ENCODE measurements at regions not wholly inside any gene's neighbourhood (a gene's known extent, or its start where the extent isn't known, plus 50 kb on each side); places are given as distances from the start of the nearest gene placed in this dataset.

GRCh38 chr7:119522698-119523097 is 750.3 kb upstream of the KCND2 start:
- FAIRE-seq = no peak
- TF ChIP-seq POU2F2 (IDR thresholded peaks at IDR 0.05; ENCODE audit: low read depth, low read length) (no peak), POLR2AphosphoS5 (IDR thresholded peaks at IDR 0.05; ENCODE audit: low read depth, low read length) (no peak), TAF1 (IDR thresholded peaks at IDR 0.05; ENCODE audit: low read depth, low read length) (no peak), SPI1 (IDR thresholded peaks at IDR 0.05; ENCODE audit: low read depth, low read length) (no peak), PAX5 (IDR thresholded peaks at IDR 0.05; ENCODE audit: insufficient read depth, low read length, severe bottlenecking) (no peak), POLR2A (IDR thresholded peaks at IDR 0.05; ENCODE audit: low read depth, low read length) (no peak)

GRCh38 chr7:119545118-119545517 is 727.9 kb upstream of the KCND2 start:
- FAIRE-seq (no peak), DNase-seq (ENCODE audit: insufficient read length, low spot score) (no peak)
- TF ChIP-seq POU2F2 (IDR thresholded peaks at IDR 0.05; ENCODE audit: low read depth, low read length) (no peak), POLR2AphosphoS5 (IDR thresholded peaks at IDR 0.05; ENCODE audit: low read depth, low read length) (no peak), PAX5 (IDR thresholded peaks at IDR 0.05; ENCODE audit: insufficient read depth, low read length, severe bottlenecking) (no peak), SPI1 (IDR thresholded peaks at IDR 0.05; ENCODE audit: low read depth, low read length) (no peak), POLR2A (IDR thresholded peaks at IDR 0.05; ENCODE audit: low read depth, low read length) (no peak), TAF1 (IDR thresholded peaks at IDR 0.05; ENCODE audit: low read depth, low read length) (no peak)

More at GRCh38 chr7:119522698-119523097, 750.3 kb upstream of the KCND2 start:
- no peak for DNase-seq (ENCODE audit: insufficient read length, low spot score)

GRCh38 chr7:119555788-119556187 is 717.2 kb upstream of the KCND2 start:
- FAIRE-seq = no peak
- no peak for TF ChIP-seq POU2F2 (IDR thresholded peaks at IDR 0.05; ENCODE audit: low read depth, low read length)
- TF ChIP-seq SPI1 (IDR thresholded peaks at IDR 0.05; ENCODE audit: low read depth, low read length) = no peak
- no peak for DNase-seq (ENCODE audit: insufficient read length, low spot score)

- no peak for TF ChIP-seq SPI1 (IDR thresholded peaks at IDR 0.05; ENCODE audit: low read depth, low read length)
- no peak for TF ChIP-seq POLR2A (IDR thresholded peaks at IDR 0.05; ENCODE audit: low read depth, low read length)
- no peak for TF ChIP-seq POU2F2 (IDR thresholded peaks at IDR 0.05; ENCODE audit: low read depth, low read length)
- no peak for TF ChIP-seq PAX5 (IDR thresholded peaks at IDR 0.05; ENCODE audit: insufficient read depth, low read length, severe bottlenecking)
- no peak for TF ChIP-seq POLR2AphosphoS5 (IDR thresholded peaks at IDR 0.05; ENCODE audit: low read depth, low read length)
- no peak for TF ChIP-seq TAF1 (IDR thresholded peaks at IDR 0.05; ENCODE audit: low read depth, low read length)
- DNase-seq (ENCODE audit: insufficient read length, low spot score) (no peak), FAIRE-seq (no peak)
Observed at GRCh38 chr7:119556436-119556835, 716.5 kb upstream of the KCND2 start.

- TF ChIP-seq SPI1 (IDR thresholded peaks at IDR 0.05; ENCODE audit: low read depth, low read length) (no peak), POLR2A (IDR thresholded peaks at IDR 0.05; ENCODE audit: low read depth, low read length) (no peak), POLR2AphosphoS5 (IDR thresholded peaks at IDR 0.05; ENCODE audit: low read depth, low read length) (no peak), PAX5 (IDR thresholded peaks at IDR 0.05; ENCODE audit: insufficient read depth, low read length, severe bottlenecking) (no peak), POU2F2 (IDR thresholded peaks at IDR 0.05; ENCODE audit: low read depth, low read length) (no peak), TAF1 (IDR thresholded peaks at IDR 0.05; ENCODE audit: low read depth, low read length) (no peak)
- DNase-seq (ENCODE audit: insufficient read length, low spot score) = no peak
- no peak for FAIRE-seq
Observed at GRCh38 chr7:119561751-119562150, 711.2 kb upstream of the KCND2 start.

GRCh38 chr7:119562839-119563238 is 710.1 kb upstream of the KCND2 start:
- DNase-seq (ENCODE audit: insufficient read length, low spot score) = no peak
- TF ChIP-seq POLR2A (IDR thresholded peaks at IDR 0.05; ENCODE audit: low read depth, low read length) (no peak), PAX5 (IDR thresholded peaks at IDR 0.05; ENCODE audit: insufficient read depth, low read length, severe bottlenecking) (no peak), POU2F2 (IDR thresholded peaks at IDR 0.05; ENCODE audit: low read depth, low read length) (no peak), SPI1 (IDR thresholded peaks at IDR 0.05; ENCODE audit: low read depth, low read length) (no peak), POLR2AphosphoS5 (IDR thresholded peaks at IDR 0.05; ENCODE audit: low read depth, low read length) (no peak), TAF1 (IDR thresholded peaks at IDR 0.05; ENCODE audit: low read depth, low read length) (no peak)
- FAIRE-seq = no peak

GRCh38 chr7:119571666-119572065 is 701.3 kb upstream of the KCND2 start:
- no peak for DNase-seq (ENCODE audit: insufficient read length, low spot score)
- TF ChIP-seq PAX5 (IDR thresholded peaks at IDR 0.05; ENCODE audit: insufficient read depth, low read length, severe bottlenecking) (no peak), TAF1 (IDR thresholded peaks at IDR 0.05; ENCODE audit: low read depth, low read length) (no peak), POLR2A (IDR thresholded peaks at IDR 0.05; ENCODE audit: low read depth, low read length) (no peak), SPI1 (IDR thresholded peaks at IDR 0.05; ENCODE audit: low read depth, low read length) (no peak), POU2F2 (IDR thresholded peaks at IDR 0.05; ENCODE audit: low read depth, low read length) (no peak), POLR2AphosphoS5 (IDR thresholded peaks at IDR 0.05; ENCODE audit: low read depth, low read length) (no peak)
- no peak for FAIRE-seq

GRCh38 chr7:119572132-119572531 is 700.8 kb upstream of the KCND2 start:
- FAIRE-seq = no peak
- DNase-seq (ENCODE audit: insufficient read length, low spot score) = no peak

GRCh38 chr7:119572541-119572940 is 700.4 kb upstream of the KCND2 start:
- no peak for DNase-seq (ENCODE audit: insufficient read length, low spot score)
- TF ChIP-seq TAF1 (IDR thresholded peaks at IDR 0.05; ENCODE audit: low read depth, low read length) (no peak), POLR2AphosphoS5 (IDR thresholded peaks at IDR 0.05; ENCODE audit: low read depth, low read length) (no peak), POLR2A (IDR thresholded peaks at IDR 0.05; ENCODE audit: low read depth, low read length) (no peak), SPI1 (IDR thresholded peaks at IDR 0.05; ENCODE audit: low read depth, low read length) (no peak), POU2F2 (IDR thresholded peaks at IDR 0.05; ENCODE audit: low read depth, low read length) (no peak), PAX5 (IDR thresholded peaks at IDR 0.05; ENCODE audit: insufficient read depth, low read length, severe bottlenecking) (no peak)
- no peak for FAIRE-seq

More at GRCh38 chr7:119572132-119572531, 700.8 kb upstream of the KCND2 start:
- TF ChIP-seq POLR2AphosphoS5 (IDR thresholded peaks at IDR 0.05; ENCODE audit: low read depth, low read length) (no peak), POLR2A (IDR thresholded peaks at IDR 0.05; ENCODE audit: low read depth, low read length) (no peak), SPI1 (IDR thresholded peaks at IDR 0.05; ENCODE audit: low read depth, low read length) (no peak), POU2F2 (IDR thresholded peaks at IDR 0.05; ENCODE audit: low read depth, low read length) (no peak), PAX5 (IDR thresholded peaks at IDR 0.05; ENCODE audit: insufficient read depth, low read length, severe bottlenecking) (no peak), TAF1 (IDR thresholded peaks at IDR 0.05; ENCODE audit: low read depth, low read length) (no peak)

GRCh38 chr7:119578116-119578515 is 694.9 kb upstream of the KCND2 start:
- DNase-seq (ENCODE audit: insufficient read length, low spot score) (no peak), FAIRE-seq (no peak)
- TF ChIP-seq POU2F2 (IDR thresholded peaks at IDR 0.05; ENCODE audit: low read depth, low read length) (no peak), POLR2AphosphoS5 (IDR thresholded peaks at IDR 0.05; ENCODE audit: low read depth, low read length) (no peak), SPI1 (IDR thresholded peaks at IDR 0.05; ENCODE audit: low read depth, low read length) (no peak), POLR2A (IDR thresholded peaks at IDR 0.05; ENCODE audit: low read depth, low read length) (no peak), PAX5 (IDR thresholded peaks at IDR 0.05; ENCODE audit: insufficient read depth, low read length, severe bottlenecking) (no peak), TAF1 (IDR thresholded peaks at IDR 0.05; ENCODE audit: low read depth, low read length) (no peak)
